ENCODE measurements at regions not wholly inside any gene's neighbourhood (a gene's known extent, or its start where the extent isn't known, plus 50 kb on each side); places are given as distances from the start of the nearest gene placed in this dataset.

DNA sequence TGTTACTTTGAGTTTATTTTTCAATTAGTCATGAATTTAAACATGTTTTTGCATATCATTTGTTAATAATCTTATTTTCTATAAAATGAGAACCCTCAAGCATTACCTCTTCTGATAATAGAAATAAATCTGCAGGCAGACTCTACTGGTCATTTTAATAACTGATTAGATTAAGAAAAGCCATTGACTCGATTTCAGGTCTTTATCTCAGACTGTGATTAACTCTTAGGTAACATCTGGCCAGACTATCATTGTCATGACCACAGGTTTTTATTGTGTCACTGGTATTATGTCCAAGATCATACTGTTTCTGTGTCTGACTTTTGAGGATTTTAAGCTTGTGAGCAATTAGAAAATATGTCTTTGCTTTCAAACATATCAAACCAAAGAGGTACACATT lies 83.6 kb upstream of the SLC13A1 start:
- H3K9me3 Mint-ChIP-seq (ENCODE audit: unreplicated experiment): no peaks in the 10 kb centered on the region
- no peaks in the 10 kb centered on the region for H3K4me1 Mint-ChIP-seq (ENCODE audit: unreplicated experiment)
- no peaks in the 10 kb centered on the region for H3K27me3 Mint-ChIP-seq (ENCODE audit: unreplicated experiment)
- no peak overlapping the region for H3K4me3 Mint-ChIP-seq (ENCODE audit: unreplicated experiment)
- DNase-seq (ENCODE audit: low spot score): no peak
- H3K27ac Mint-ChIP-seq (ENCODE audit: unreplicated experiment): no peak overlapping the region
- TF ChIP-seq, protein P1, sequence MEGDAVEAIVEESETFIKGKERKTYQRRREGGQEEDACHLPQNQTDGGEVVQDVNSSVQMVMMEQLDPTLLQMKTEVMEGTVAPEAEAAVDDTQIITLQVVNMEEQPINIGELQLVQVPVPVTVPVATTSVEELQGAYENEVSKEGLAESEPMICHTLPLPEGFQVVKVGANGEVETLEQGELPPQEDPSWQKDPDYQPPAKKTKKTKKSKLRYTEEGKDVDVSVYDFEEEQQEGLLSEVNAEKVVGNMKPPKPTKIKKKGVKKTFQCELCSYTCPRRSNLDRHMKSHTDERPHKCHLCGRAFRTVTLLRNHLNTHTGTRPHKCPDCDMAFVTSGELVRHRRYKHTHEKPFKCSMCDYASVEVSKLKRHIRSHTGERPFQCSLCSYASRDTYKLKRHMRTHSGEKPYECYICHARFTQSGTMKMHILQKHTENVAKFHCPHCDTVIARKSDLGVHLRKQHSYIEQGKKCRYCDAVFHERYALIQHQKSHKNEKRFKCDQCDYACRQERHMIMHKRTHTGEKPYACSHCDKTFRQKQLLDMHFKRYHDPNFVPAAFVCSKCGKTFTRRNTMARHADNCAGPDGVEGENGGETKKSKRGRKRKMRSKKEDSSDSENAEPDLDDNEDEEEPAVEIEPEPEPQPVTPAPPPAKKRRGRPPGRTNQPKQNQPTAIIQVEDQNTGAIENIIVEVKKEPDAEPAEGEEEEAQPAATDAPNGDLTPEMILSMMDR (IDR thresholded peaks at IDR 0.05; ENCODE audit: unreplicated experiment): no peak
- H3K36me3 Mint-ChIP-seq (ENCODE audit: low read depth, unreplicated experiment): no peaks in the 10 kb centered on the region

DNA sequence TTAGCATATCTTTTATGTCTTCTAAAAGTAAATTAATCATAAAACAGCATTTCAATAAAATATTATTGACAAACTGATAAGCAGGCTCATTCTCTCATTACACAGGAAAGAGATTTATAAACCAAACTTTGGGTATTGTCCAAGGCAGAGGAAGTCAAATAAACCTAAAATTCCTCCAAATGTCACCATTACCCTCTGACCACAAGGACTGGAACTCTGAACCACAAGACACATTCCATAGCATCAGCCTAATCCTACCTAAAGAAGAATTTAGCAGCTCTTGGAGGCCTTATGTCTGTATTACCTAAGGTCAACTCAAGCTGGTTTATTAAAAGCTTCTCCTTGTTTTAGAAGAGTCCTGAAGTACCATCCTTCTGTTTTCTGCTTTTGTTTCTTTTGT lies 82.4 kb upstream of the SLC13A1 start:
- Mint-ChIP-seq H3K27ac (ENCODE audit: unreplicated experiment) (no peak overlapping the region), H3K36me3 (ENCODE audit: low read depth, unreplicated experiment) (no peaks in the 10 kb centered on the region), H3K4me1 (ENCODE audit: unreplicated experiment) (no peaks in the 10 kb centered on the region), H3K27me3 (ENCODE audit: unreplicated experiment) (no peaks in the 10 kb centered on the region), H3K4me3 (ENCODE audit: unreplicated experiment) (no peak overlapping the region), H3K9me3 (ENCODE audit: unreplicated experiment) (no peaks in the 10 kb centered on the region)
- DNase-seq (ENCODE audit: low spot score): no peak
- TF ChIP-seq, protein P1 (IDR thresholded peaks at IDR 0.05; ENCODE audit: unreplicated experiment): no peak

DNA sequence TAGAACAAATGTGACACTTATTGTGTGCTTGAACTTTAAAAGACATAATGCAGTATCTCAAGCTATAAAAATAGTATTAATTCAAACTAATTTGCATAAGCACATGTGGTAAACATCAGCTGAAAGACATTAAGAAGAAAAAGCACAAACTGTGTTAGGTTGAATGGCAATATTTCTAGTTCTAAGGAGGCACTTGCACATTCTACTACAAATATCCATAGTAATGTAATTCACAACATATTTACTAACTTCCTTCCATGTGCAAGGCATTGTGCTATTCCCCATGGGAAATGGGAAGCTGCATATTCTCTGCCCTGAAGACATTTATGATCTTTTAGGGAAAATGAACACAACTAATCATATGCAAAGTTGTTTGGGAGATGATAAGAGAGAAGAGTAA lies 80.2 kb upstream of the SLC13A1 start:
- no peak overlapping the region for H3K4me3 Mint-ChIP-seq (ENCODE audit: unreplicated experiment)
- no peaks in the 10 kb centered on the region for H3K36me3 Mint-ChIP-seq (ENCODE audit: low read depth, unreplicated experiment)
- H3K4me1 Mint-ChIP-seq (ENCODE audit: unreplicated experiment): peaks cover 5% of the 10 kb centered on the region
- no peaks in the 10 kb centered on the region for H3K9me3 Mint-ChIP-seq (ENCODE audit: unreplicated experiment)
- H3K27me3 Mint-ChIP-seq (ENCODE audit: unreplicated experiment): no peaks in the 10 kb centered on the region
- H3K27ac Mint-ChIP-seq (ENCODE audit: unreplicated experiment): no peak overlapping the region
- DNase-seq (ENCODE audit: low spot score): no peak
- TF ChIP-seq, protein P1 (IDR thresholded peaks at IDR 0.05; ENCODE audit: unreplicated experiment): no peak

DNA sequence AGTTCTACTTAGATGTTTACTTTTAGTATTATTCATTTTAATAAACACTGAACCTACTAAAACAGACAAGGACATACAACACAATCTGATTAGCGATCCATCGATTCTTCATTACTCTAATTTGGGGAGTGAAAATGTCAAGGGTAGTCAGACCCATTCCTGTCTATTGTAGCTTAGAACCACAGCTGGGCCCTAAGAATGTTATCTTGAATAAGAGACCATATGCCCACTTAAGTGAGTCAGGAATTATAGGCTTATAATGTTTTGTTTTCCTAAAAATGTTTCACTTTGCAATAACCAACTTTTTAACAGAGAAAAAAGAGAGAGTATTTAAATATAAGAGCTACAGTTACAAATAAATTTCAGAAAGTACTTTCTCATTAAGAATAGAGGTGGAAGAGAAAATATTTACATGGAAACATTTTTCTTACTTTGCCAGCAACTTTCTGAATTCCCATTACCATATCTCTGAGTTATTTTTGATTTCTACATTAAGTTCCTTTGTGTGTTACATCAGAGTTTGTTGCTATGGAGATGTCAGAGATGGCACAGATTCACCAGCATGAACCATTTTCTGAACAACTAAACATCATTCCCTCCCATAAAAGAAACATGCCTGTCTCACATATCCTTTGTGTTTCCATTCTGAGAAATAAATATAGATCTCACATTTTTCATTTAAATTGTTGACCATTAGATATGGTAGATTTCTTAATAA lies 75.4 kb upstream of the SLC13A1 start:
- Mint-ChIP-seq H3K27ac (ENCODE audit: unreplicated experiment) (no peak overlapping the region), H3K27me3 (ENCODE audit: unreplicated experiment) (no peaks in the 10 kb centered on the region), H3K36me3 (ENCODE audit: low read depth, unreplicated experiment) (no peaks in the 10 kb centered on the region), H3K4me3 (ENCODE audit: unreplicated experiment) (no peak overlapping the region), H3K9me3 (ENCODE audit: unreplicated experiment) (no peaks in the 10 kb centered on the region), H3K4me1 (ENCODE audit: unreplicated experiment) (peaks cover 5% of the 10 kb centered on the region)
- DNase-seq (ENCODE audit: low spot score): no peak
- TF ChIP-seq, protein P1 (IDR thresholded peaks at IDR 0.05; ENCODE audit: unreplicated experiment): no peak

DNA sequence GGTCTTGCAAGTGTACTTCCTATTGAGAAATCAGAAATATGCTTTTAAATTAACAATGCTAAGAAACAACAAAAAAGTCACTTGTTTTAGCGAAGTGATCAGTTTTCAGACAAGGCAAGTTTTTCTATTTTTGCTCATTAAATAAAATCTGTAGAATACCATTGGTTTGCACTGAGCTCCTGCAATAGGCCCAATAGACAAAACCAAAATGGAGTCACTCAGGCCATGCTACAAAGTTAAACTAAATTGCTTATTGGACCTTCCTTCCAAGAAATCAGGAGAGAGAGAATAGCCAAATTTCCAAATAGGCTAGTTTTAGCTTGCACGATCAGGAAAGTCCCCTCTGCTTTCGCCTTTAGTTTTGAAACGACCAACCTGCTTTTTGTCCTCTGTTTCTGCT lies 73.4 kb upstream of the SLC13A1 start:
- DNase-seq (ENCODE audit: low spot score): no peak
- peaks cover 5% of the 10 kb centered on the region for H3K4me1 Mint-ChIP-seq (ENCODE audit: unreplicated experiment)
- no peak overlapping the region for H3K27ac Mint-ChIP-seq (ENCODE audit: unreplicated experiment)
- TF ChIP-seq, protein P1 (IDR thresholded peaks at IDR 0.05; ENCODE audit: unreplicated experiment): no peak
- H3K36me3 Mint-ChIP-seq (ENCODE audit: low read depth, unreplicated experiment): no peaks in the 10 kb centered on the region
- H3K4me3 Mint-ChIP-seq (ENCODE audit: unreplicated experiment): no peak overlapping the region
- no peaks in the 10 kb centered on the region for H3K9me3 Mint-ChIP-seq (ENCODE audit: unreplicated experiment)
- H3K27me3 Mint-ChIP-seq (ENCODE audit: unreplicated experiment): no peaks in the 10 kb centered on the region

Measured in endothelial cell (in vitro differentiated cells).